Suprapubic skin (tissue), 4 donors: ENCODE measurements at regions not wholly inside any gene's neighbourhood (a gene's known extent, or its start where the extent isn't known, plus 50 kb on each side); places are given as distances from the start of the nearest gene placed in this dataset.

Experiments
- CTCF ChIP-seq, 2 donors: fragments of 200-600 bp in 1 of 2; fragments of 450-650 bp in 1 of 2; sonication (generic) in 1 of 2; IDR thresholded peaks; one replicate each; pipeline ENCODE4 v1.5.1; 2016 to 2019; ENCODE audit warnings: antibody characterized with exemption in 2 of 2, mild to moderate bottlenecking in 1 of 2, moderate library complexity in 1 of 2
- POLR2A ChIP-seq, 2 donors: fragments of 450-650 bp; IDR thresholded peaks; one replicate each; pipeline ENCODE4 v1.6.1; 2017; ENCODE audit warnings: antibody characterized with exemption in 2 of 2, mild to moderate bottlenecking in 2 of 2, moderate library complexity in 2 of 2
- POLR2AphosphoS5 ChIP-seq, 3 donors: sonication (generic); formaldehyde crosslinking; IDR thresholded peaks; one replicate each; pipeline ENCODE4 v1.6.1; 2017; ENCODE audit warnings: antibody characterized with exemption in 3 of 3

- TF ChIP-seq POLR2A (IDR thresholded peaks at IDR 0.05) (no peak), CTCF (IDR thresholded peaks at IDR 0.05) (no peak), POLR2AphosphoS5 (IDR thresholded peaks at IDR 0.05) (no peak)
These were observed 1210.6 kb downstream of the C4orf33 start for GRCh38 chr4:130306566-130306965.
